ENCODE measurements at regions not wholly inside any gene's neighbourhood (a gene's known extent, or its start where the extent isn't known, plus 50 kb on each side); places are given as distances from the start of the nearest gene placed in this dataset.
"Not testable (repeated sequence)": the region's sequence is repeated elsewhere in the genome, so short reads cannot be mapped to it uniquely, and the experiment has no call there.

DNA sequence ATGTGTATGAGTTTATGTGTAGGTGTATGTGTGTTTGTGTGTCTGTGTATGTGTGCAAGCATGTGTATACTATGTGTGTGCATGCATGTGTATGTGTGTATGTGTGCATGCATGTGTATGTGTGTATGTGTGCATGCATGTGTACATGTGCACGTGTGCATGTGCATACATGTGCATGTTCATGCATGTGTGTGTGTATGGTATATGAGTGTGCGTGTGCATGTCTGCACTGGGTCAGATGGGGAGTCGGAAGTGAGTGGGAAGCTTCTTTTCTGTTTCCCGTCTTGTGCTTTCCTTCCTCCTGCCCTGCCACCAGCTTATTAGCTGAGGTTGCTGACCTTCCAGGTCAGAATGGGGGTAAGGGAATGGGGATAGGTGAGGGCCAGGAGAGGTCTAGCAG is 174.7 kb downstream of the MAP2K4 start:
- no peak overlapping the region for H3K27ac Mint-ChIP-seq
- H3K27me3 Mint-ChIP-seq = no peaks in the 10 kb centered on the region
- H3K4me3 Mint-ChIP-seq = no peak overlapping the region
- no peaks in the 10 kb centered on the region for H3K36me3 Mint-ChIP-seq (ENCODE audit: low read depth)
- DNase-seq = no peak
- intact Hi-C loops (cut with micrococcal nuclease) = no loop called here
- no peaks in the 10 kb centered on the region for H3K4me1 Mint-ChIP-seq
- H3K9me3 Mint-ChIP-seq = peaks cover 3% of the 10 kb centered on the region

DNA sequence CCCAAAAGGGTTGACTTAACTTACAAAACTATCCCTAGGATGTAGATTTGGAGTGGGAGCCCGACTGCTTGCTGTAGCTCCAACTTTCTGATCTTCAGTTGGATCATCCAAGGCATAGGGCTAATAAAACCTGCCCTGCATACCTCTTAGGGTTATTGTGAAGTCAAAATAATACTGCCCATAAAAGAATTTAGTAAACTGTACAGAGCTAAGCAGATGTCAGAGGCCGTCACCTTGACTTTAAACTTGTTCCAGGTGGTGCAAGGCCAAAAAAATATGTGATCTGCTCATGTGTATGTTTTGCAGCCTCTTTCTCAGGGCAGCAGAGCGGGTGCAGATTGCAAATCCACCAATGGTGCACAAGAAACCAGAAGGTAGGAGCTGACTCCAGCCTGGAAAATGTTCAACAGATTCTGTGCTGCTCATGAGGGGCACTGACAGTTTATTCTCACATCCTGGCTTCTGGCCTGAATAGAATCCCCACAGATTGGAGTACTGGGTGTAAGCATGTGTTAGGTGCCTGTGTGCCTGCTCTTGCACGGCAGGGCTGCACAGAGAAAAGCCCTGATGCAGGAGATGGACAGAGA is 180.7 kb downstream of the MAP2K4 start:
- no peak for DNase-seq
- Mint-ChIP-seq H3K36me3 (ENCODE audit: low read depth) (no peaks in the 10 kb centered on the region), H3K4me3 (no peak overlapping the region), H3K9me3 (no peaks in the 10 kb centered on the region), H3K4me1 (no peaks in the 10 kb centered on the region), H3K27me3 (no peaks in the 10 kb centered on the region), H3K27ac (no peak overlapping the region)
- intact Hi-C loops (cut with micrococcal nuclease) = no loop called here

DNA sequence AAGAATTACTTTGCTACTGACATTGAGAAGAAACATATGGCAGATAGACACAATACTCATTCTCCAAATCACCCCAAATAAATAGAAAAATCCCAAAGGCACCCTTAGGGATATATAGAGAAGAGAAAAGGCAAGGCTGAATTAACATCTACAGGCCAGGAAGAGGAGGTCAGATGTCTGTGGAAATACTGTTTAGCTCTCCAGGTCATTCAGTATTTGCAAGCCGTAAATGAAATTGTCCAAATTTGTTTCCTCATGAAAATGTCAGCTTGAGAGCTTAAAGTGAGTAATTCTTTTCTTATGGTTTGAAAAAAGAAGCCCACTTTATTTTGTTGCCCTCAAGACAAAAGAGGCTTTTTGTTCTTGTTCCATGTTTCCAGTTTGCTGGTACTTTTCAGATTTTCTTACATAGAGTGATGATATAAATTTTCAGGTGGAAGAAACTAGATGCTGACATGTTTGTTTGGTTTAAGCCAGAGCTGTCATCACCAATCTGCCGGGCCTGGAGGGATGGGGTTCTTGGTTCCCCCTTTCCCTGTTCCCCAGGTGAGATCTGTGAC is 189.0 kb downstream of the MAP2K4 start:
- intact Hi-C loops (cut with micrococcal nuclease) = no loop called here
- H3K27me3 Mint-ChIP-seq = no peaks in the 10 kb centered on the region
- no peak overlapping the region for H3K27ac Mint-ChIP-seq
- DNase-seq = no peak
- H3K4me1 Mint-ChIP-seq = no peaks in the 10 kb centered on the region
- H3K9me3 Mint-ChIP-seq = no peaks in the 10 kb centered on the region
- H3K4me3 Mint-ChIP-seq = no peak overlapping the region
- no peaks in the 10 kb centered on the region for H3K36me3 Mint-ChIP-seq (ENCODE audit: low read depth)

DNA sequence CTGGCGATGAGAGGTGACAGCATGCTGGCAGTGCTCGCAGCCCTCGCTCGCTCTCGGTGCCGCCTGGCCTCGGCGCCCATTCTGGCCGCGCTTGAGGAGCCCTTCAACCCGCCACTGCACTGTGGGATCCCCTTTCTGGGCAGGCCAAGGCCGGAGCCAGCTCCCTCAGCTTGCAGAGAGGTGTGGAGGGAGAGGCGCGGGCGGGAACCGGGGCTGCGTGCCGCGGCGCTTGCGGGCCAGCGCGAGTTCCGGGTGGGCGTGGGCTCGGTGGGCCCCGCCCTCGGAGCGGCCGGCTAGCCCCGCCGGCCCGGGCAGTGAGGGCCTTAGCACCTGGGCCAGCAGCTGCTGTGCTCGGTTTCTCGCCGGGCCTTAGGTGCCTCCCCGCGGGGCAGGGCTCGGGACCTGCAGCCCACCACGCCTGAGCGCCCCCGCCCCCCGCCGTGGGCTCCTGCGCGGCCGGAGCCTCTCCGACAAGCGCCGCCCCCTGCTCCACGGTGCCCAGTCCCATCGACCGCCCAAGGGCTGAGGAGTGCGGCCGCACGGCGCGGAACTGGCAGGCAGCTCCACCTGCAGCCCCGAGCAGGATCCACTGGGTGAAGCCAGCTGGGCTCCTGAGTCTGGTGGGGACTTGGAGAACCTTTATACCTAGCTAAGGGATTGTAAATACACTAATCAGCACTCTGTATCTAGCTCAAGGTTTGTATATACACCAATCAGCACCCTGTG is 200.2 kb downstream of the MAP2K4 start:
- H3K27ac Mint-ChIP-seq; H3K4me3 Mint-ChIP-seq; DNase-seq; H3K36me3 Mint-ChIP-seq (ENCODE audit: low read depth); H3K4me1 Mint-ChIP-seq; intact Hi-C loops (cut with micrococcal nuclease); H3K27me3 Mint-ChIP-seq; H3K9me3 Mint-ChIP-seq: not testable (repeated sequence)

DNA sequence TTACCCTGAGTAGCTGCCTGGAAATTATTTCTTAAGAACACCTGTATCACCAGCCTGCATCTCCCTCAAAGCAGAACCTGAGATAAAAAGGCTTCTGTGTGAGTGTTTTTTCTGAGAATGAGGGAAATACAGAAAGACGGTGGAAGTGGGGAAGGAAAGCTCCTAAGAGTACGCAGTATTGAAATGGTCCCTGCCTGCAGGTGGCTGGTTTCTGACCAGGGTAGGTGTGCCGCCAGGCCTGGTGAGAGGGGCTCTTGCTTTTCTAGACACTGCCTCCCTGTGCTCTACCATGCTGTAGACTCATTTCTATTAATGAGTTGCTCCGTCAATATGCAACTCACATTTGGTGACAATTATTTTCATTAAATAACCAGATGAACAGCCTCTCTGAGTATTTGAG is 201.7 kb downstream of the MAP2K4 start:
- no peaks in the 10 kb centered on the region for H3K4me1 Mint-ChIP-seq
- DNase-seq = no peak
- intact Hi-C loops (cut with micrococcal nuclease) = no loop called here

DNA sequence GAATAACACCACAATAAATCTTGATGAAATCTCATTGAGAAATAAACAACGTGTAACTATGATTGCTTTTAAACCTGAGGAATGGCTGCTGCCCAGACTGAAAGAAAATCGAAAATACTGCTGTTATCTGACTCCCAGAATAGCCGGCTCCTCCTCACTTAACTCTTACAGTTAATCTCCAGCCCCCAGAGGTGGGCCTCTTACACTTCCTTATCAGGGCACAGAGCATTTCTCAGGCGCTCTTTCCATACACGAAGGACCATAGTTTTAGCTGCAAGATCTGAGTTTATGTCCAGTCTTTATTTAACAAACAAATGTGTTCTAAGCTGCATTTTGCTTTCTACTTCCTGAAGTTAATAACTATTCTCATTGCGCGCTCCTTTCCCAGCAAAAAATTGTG is 206.9 kb downstream of the MAP2K4 start:
- H3K4me3 Mint-ChIP-seq = no peak overlapping the region

More for the DNA sequence above, 201.7 kb downstream of the MAP2K4 start:
- Mint-ChIP-seq H3K27me3 (no peaks in the 10 kb centered on the region), H3K4me3 (no peak overlapping the region), H3K9me3 (peaks cover 4% of the 10 kb centered on the region), H3K36me3 (ENCODE audit: low read depth) (no peaks in the 10 kb centered on the region), H3K27ac (no peak overlapping the region)

DNA sequence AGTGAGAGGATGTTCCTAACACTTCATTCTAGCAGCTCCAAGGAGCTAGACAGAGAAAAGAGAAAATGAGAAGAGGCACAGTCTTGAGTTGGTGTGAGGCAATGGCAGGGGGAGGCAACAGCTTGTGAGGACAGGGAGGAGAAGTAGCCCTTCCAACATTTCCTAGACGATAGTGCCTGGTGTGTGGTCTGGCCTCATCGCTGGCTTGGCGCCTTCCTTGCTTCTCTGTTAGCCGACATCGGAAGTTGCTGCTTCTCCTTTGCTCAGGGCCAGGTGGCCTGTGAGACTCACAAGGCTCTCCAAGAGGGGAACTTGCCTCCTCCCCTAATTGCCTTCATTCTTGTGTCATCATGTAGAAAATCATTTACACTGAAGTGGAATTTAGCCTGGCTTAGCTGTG is 208.7 kb downstream of the MAP2K4 start:
- Mint-ChIP-seq H3K27me3 (no peaks in the 10 kb centered on the region), H3K27ac (no peak overlapping the region), H3K4me3 (no peak overlapping the region), H3K9me3 (peaks cover 7% of the 10 kb centered on the region), H3K4me1 (no peaks in the 10 kb centered on the region), H3K36me3 (ENCODE audit: low read depth) (no peaks in the 10 kb centered on the region)
- DNase-seq = no peak
- intact Hi-C loops (cut with micrococcal nuclease) = no loop called here

More for the DNA sequence above, 206.9 kb downstream of the MAP2K4 start:
- intact Hi-C loops (cut with micrococcal nuclease) = no loop called here
- H3K27me3 Mint-ChIP-seq = no peaks in the 10 kb centered on the region
- H3K27ac Mint-ChIP-seq = no peak overlapping the region
- peaks cover 7% of the 10 kb centered on the region for H3K9me3 Mint-ChIP-seq
- no peaks in the 10 kb centered on the region for H3K4me1 Mint-ChIP-seq
- H3K36me3 Mint-ChIP-seq (ENCODE audit: low read depth) = no peaks in the 10 kb centered on the region
- no peak for DNase-seq

DNA sequence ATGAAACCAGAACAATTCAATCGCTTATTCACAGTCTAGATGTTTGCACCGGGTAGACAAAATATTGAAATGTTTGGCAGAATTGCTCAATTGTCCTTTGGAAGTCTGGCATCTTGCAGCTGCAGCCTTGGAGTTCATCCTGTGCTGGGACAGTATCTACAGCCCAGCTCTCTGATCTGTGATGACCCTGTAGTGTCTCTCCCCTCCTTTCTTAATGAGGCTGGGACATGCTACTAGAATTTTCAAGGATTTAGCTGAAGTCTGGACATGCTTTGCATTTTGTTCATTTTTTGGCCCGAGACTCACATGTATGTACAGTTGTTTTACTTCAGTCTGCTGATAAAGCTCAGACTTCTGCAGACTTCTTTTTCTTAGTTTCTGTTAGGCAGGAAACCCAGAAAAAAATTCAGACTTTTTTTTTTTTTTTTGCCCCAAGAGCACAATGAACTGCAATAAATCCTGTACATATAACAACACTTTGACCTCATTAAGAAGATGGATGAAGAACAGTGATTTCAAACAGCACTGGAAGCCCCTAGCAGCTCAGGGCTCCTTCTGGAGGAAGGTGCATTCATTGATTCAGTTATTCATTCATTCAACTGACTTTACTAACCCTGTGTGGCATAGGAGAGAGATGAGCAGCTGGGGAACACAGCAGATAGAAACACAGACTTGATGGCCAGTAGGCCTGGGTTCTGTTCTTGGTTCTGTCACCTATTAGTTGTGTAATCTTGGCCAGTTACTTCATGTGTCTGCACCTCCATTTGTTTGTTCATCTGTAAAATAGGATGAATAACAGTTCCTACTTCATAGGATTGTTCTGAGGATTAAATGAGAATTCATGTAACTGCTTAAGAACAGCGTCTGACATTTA is 210.0 kb downstream of the MAP2K4 start:
- no peaks in the 10 kb centered on the region for H3K36me3 Mint-ChIP-seq (ENCODE audit: low read depth)
- intact Hi-C loops (cut with micrococcal nuclease) = no loop called here
- no peak overlapping the region for H3K27ac Mint-ChIP-seq
- no peak overlapping the region for H3K4me3 Mint-ChIP-seq
- DNase-seq = no peak
- peaks cover 7% of the 10 kb centered on the region for H3K9me3 Mint-ChIP-seq
- H3K27me3 Mint-ChIP-seq = no peaks in the 10 kb centered on the region
- H3K4me1 Mint-ChIP-seq = no peaks in the 10 kb centered on the region

DNA sequence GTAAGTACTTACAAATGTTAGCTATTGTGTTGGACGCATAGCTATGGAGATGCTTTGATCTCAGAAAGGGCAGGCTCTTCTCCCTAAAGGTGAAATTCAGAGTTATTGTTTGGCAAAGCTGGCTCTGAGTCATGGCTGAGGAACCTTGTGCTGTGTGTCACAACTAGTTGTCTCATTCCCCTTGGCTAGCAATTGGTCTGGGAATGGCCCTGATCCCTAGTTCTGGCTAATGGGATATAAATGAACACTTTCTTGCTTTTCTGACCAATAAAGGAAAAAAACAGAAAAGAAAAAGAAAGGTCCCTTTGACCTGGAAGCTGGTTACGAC is 210.6 kb downstream of the MAP2K4 start:
- intact Hi-C loops (cut with micrococcal nuclease) = no loop called here
- peaks cover 7% of the 10 kb centered on the region for H3K9me3 Mint-ChIP-seq
- no peak overlapping the region for H3K4me3 Mint-ChIP-seq
- no peak overlapping the region for H3K27ac Mint-ChIP-seq
- no peaks in the 10 kb centered on the region for H3K4me1 Mint-ChIP-seq
- no peaks in the 10 kb centered on the region for H3K27me3 Mint-ChIP-seq
- no peak for DNase-seq
- H3K36me3 Mint-ChIP-seq (ENCODE audit: low read depth) = no peaks in the 10 kb centered on the region

DNA sequence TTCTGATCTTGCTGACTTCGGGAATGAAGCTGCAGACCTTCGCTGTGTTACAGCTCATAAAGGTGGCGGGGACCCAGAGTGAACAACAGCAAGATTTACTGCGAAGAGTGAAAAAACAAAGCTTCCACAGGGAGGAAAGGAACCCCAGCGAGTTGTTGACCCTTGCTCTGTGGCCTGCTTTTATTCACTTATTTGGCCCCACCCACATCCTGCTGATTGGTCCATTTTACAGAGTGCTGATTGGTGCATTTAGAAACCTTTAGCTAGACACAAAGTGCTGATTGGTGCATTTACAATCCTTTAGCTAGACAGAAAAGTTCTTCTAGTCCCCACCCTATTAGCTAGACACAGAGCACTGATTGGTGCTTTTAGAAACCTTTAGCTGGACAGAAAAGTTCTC is 218.3 kb downstream of the MAP2K4 start:
- H3K9me3 Mint-ChIP-seq; DNase-seq; H3K4me1 Mint-ChIP-seq; H3K4me3 Mint-ChIP-seq; H3K27me3 Mint-ChIP-seq; H3K36me3 Mint-ChIP-seq (ENCODE audit: low read depth); H3K27ac Mint-ChIP-seq; intact Hi-C loops (cut with micrococcal nuclease): not testable (repeated sequence)

DNA sequence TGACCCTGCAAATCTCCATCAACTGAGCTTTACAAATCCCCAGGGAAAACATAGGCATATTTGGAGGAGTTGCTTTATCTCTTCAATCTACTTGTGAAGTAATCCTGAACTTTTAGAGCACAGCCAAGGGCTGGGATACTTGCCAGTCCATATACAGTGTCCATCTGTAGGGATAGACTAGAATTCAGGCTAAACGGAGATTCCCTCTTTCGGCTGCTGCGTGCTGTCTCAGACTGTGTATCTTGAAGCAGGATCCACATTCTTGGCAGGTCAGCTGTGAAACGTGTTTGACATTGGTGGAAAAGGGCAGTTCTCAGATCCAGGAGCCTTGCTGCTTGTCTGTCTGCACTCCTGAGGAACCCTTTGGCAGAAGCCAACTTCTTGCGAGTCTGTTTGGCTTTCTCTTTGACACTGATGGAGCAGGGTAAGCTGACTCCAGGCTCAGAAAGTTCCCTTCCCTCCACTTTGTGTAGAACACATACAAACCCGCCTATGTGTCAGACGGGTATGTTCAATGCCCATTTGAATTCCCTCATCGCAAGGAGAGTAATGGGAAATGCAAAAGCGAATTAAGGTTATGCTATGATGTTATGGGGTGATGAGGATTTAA is 221.8 kb downstream of the MAP2K4 start:
- Mint-ChIP-seq H3K4me3 (no peak overlapping the region), H3K27me3 (no peaks in the 10 kb centered on the region), H3K36me3 (ENCODE audit: low read depth) (no peaks in the 10 kb centered on the region), H3K9me3 (no peaks in the 10 kb centered on the region), H3K27ac (no peak overlapping the region), H3K4me1 (no peaks in the 10 kb centered on the region)
- DNase-seq = no peak
- intact Hi-C loops (cut with micrococcal nuclease) = no loop called here

DNA sequence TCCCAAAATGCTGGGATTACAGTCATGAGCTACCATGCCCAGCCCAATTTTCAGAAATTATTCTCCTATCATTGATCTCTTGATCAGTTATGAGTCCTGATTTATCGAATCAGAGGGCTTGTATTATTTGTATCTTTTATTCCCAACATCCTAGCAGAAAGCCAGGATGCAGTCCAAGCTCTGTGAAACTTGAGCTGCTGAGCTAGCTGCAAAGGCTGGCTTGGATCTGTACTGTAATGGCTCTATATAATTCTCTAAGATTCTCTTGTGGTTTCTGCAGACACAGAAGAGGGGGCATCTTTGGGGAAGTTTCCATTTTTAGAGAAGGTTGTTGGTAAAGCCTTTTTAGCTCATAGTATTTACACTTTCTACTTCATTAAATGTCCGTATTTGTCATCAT is 227.1 kb downstream of the MAP2K4 start:
- Mint-ChIP-seq H3K27ac (no peak overlapping the region), H3K27me3 (no peaks in the 10 kb centered on the region), H3K4me1 (no peaks in the 10 kb centered on the region), H3K36me3 (ENCODE audit: low read depth) (no peaks in the 10 kb centered on the region), H3K4me3 (no peak overlapping the region), H3K9me3 (no peaks in the 10 kb centered on the region)
- no peak for DNase-seq
- intact Hi-C loops (cut with micrococcal nuclease) = no loop called here

DNA sequence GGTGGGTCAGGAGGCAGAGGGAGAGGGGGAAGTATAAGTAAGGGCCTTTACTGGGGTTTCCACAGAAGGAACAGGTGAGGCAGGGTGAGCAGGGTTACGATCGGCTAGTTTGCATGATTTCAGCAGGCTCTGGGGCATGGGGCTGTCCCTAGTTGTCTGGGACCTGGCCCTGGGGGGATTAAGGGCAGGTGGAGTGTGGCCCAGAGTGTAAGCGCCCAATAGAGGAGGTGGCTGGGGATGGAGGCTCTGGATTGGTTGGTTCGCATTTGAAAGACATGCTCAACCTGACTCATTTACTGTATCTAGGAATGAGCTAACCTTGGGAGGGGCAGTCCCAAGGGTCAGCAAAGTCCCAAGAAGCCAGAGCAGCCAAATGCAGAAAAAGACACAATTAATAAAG is 230.3 kb downstream of the MAP2K4 start:
- Mint-ChIP-seq H3K27ac (no peak overlapping the region), H3K4me3 (no peak overlapping the region), H3K27me3 (no peaks in the 10 kb centered on the region), H3K9me3 (no peaks in the 10 kb centered on the region), H3K36me3 (ENCODE audit: low read depth) (no peaks in the 10 kb centered on the region), H3K4me1 (no peaks in the 10 kb centered on the region)
- intact Hi-C loops (cut with micrococcal nuclease) = loop anchor here (10.0 kb wide), 1 partner anchor 754 kb away; no protein-coding TSS in a partner anchor
- DNase-seq = no peak

DNA sequence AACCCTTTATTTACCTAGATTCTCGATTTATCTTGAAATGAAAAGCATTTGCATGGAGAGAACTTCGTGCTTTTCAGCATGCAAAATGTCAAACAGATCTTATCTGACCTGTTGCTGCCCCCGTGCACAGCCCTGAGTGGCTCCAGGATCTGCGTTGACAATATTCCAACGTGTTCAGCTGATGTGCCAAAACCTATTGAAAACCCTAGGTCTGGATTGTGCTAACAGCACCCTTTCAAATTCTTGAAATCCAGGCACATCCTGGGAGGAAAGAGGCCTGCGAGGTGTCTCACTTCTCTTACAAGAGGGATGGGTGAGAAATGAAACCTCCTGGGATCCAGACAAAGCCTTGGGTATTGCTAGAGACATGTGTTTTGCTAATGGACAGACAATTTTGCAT is 231.8 kb downstream of the MAP2K4 start:
- intact Hi-C loops (cut with micrococcal nuclease) = loop anchor here (10.0 kb wide), 1 partner anchor 752 kb away; no protein-coding TSS in a partner anchor
- no peak for DNase-seq
- H3K27ac Mint-ChIP-seq = no peak overlapping the region
- no peaks in the 10 kb centered on the region for H3K9me3 Mint-ChIP-seq
- no peaks in the 10 kb centered on the region for H3K36me3 Mint-ChIP-seq (ENCODE audit: low read depth)
- no peak overlapping the region for H3K4me3 Mint-ChIP-seq
- H3K4me1 Mint-ChIP-seq = no peaks in the 10 kb centered on the region
- H3K27me3 Mint-ChIP-seq = no peaks in the 10 kb centered on the region

Data from activated CD4-positive, alpha-beta T cell treated with anti-CD3 and anti-CD28 coated beads, Interleukin-2, amount 10 ng/mL, durations not matched to agents 24 days and 14 days (primary cell).